ENCODE measurements at regions not wholly inside any gene's neighbourhood (a gene's known extent, or its start where the extent isn't known, plus 50 kb on each side); places are given as distances from the start of the nearest gene placed in this dataset.

DNA sequence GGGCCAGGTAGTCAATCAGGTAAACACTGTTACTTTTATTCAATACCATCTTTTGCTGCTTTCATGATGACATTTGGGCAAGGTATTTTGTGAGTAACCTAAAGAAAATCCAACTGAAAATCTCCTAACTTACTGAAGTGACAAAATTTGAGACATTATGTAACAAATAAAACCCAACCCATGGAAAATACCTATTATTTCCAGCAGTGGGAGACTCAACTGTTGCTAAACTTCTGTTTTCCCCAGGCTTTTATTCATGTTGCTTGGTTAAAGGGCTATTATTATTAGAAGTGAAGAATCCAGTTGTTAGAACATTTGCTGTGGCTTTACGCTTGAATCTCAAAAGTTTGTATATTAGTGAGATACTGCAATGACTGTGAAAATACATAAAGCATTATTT, 215.9 kb downstream of the MDFIC start:
- H3K9ac ChIP-seq (ENCODE audit: low read length): no peak overlapping the region
- H3K27ac ChIP-seq (ENCODE audit: low read length in 2 of 2): no peak overlapping the region
- WGBS (ENCODE audit: insufficient coverage): no CpG with 5 or more reads among the region's 1 CpG
- no peaks in the 10 kb centered on the region for H3K4me1 ChIP-seq (ENCODE audit: control insufficient read depth in 2 of 2, insufficient read depth in 2 of 2, low read length in 2 of 2)
- H4K20me1 ChIP-seq (ENCODE audit: control insufficient read depth, insufficient read depth, low read length, poor library complexity, severe bottlenecking): no peaks in the 10 kb centered on the region
- Mint-ChIP-seq H3K4me1 (no peaks in the 10 kb centered on the region), H3K9me3 (ENCODE audit: insufficient read depth) (no peaks in the 10 kb centered on the region), H3K27me3 (no peaks in the 10 kb centered on the region), H3K4me3 (no peak overlapping the region), H3K27ac (no peak overlapping the region)
- no peaks in the 10 kb centered on the region for H3K27me3 ChIP-seq (replicated peaks in 1 of 4; ENCODE audit: control extremely low read depth in 1 of 4, control insufficient read depth in 3 of 4, insufficient read depth in 4 of 4, low read length in 3 of 4)
- H3K4me3 ChIP-seq (ENCODE audit: control extremely low read depth in 1 of 5, extremely low read depth in 1 of 5, insufficient read depth in 1 of 5, low read depth in 2 of 5, low read length in 4 of 5): no peak overlapping the region
- H3K79me2 ChIP-seq (ENCODE audit: control insufficient read depth, insufficient read depth, low read length): no peaks in the 10 kb centered on the region
- CTCF ChIA-PET: no interaction called here
- no peak overlapping the region for H3K4me2 ChIP-seq (replicated peaks; ENCODE audit: low read depth, low read length, poor library complexity, severe bottlenecking)
- H3K9me3 ChIP-seq (ENCODE audit: control extremely low read depth in 1 of 3, control insufficient read depth in 2 of 3, insufficient read depth in 1 of 3, low read length in 2 of 3): no peaks in the 10 kb centered on the region
- intact Hi-C loops (cut with micrococcal nuclease): no loop called here
- H2AFZ ChIP-seq (ENCODE audit: insufficient read depth, low read depth, low read length, poor library complexity, severe bottlenecking): no peak overlapping the region
- POLR2A ChIA-PET: no interaction called here
- TF ChIP-seq, protein P1, sequence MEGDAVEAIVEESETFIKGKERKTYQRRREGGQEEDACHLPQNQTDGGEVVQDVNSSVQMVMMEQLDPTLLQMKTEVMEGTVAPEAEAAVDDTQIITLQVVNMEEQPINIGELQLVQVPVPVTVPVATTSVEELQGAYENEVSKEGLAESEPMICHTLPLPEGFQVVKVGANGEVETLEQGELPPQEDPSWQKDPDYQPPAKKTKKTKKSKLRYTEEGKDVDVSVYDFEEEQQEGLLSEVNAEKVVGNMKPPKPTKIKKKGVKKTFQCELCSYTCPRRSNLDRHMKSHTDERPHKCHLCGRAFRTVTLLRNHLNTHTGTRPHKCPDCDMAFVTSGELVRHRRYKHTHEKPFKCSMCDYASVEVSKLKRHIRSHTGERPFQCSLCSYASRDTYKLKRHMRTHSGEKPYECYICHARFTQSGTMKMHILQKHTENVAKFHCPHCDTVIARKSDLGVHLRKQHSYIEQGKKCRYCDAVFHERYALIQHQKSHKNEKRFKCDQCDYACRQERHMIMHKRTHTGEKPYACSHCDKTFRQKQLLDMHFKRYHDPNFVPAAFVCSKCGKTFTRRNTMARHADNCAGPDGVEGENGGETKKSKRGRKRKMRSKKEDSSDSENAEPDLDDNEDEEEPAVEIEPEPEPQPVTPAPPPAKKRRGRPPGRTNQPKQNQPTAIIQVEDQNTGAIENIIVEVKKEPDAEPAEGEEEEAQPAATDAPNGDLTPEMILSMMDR (IDR thresholded peaks at IDR 0.05): no peak
- no peak for TF ChIP-seq EZH2 (IDR thresholded peaks at IDR 0.05; ENCODE audit: borderline replicate concordance, insufficient read depth, low read depth, low read length, poor library complexity, severe bottlenecking)
- DNase-seq (no peak), ATAC-seq (ENCODE audit: low read depth) (no peak)
- H3K36me3 ChIP-seq (replicated peaks in 1 of 2; ENCODE audit: control extremely low read depth in 1 of 2, control insufficient read depth in 1 of 2, extremely low read depth in 1 of 2, insufficient read depth in 2 of 2, low read length in 1 of 2): no peaks in the 10 kb centered on the region

DNA sequence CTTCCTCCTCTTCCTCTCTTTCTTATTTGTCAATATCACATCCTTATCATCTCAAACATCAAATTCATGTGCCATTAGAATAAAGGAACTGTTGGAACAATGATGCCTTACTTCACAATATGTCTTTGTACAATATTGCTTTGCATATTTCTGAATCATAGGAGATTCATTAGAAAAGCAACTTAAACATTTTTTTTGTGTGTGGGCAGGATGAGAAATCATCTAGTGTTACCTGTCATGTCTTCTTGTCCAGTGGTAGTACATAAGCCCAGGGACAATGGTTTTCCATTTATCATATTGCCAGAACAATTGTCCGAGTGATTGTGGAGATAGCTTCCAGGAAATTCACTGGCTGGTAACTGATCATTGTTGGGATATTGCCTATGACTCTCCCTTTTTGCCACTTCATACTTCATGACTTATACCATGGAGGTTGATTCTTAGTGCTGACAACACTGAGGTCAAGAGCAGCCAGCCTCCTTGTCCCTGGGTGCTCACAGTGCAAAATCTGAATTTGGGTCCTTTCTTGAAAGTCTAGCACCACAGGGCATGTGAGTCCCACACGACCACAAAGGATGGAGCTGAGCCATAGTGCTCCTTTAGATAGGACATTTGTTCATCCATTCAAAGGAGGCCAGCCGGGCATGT, 215.0 kb downstream of the MDFIC start:
- ChIA-PET POLR2A (no interaction called here), CTCF (no interaction called here)
- Mint-ChIP-seq H3K4me1 (no peaks in the 10 kb centered on the region), H3K27ac (no peak overlapping the region), H3K27me3 (no peaks in the 10 kb centered on the region), H3K4me3 (no peak overlapping the region), H3K9me3 (ENCODE audit: insufficient read depth) (no peaks in the 10 kb centered on the region)
- Histone ChIP-seq H4K20me1 (ENCODE audit: control insufficient read depth, insufficient read depth, low read length, poor library complexity, severe bottlenecking) (no peaks in the 10 kb centered on the region), H3K4me1 (ENCODE audit: control insufficient read depth in 2 of 2, insufficient read depth in 2 of 2, low read length in 2 of 2) (no peaks in the 10 kb centered on the region), H3K36me3 (replicated peaks in 1 of 2; ENCODE audit: control extremely low read depth in 1 of 2, control insufficient read depth in 1 of 2, extremely low read depth in 1 of 2, insufficient read depth in 2 of 2, low read length in 1 of 2) (no peaks in the 10 kb centered on the region), H3K79me2 (ENCODE audit: control insufficient read depth, insufficient read depth, low read length) (no peaks in the 10 kb centered on the region), H3K9ac (ENCODE audit: low read length) (no peak overlapping the region), H2AFZ (ENCODE audit: insufficient read depth, low read depth, low read length, poor library complexity, severe bottlenecking) (no peak overlapping the region), H3K27me3 (replicated peaks in 1 of 4; ENCODE audit: control extremely low read depth in 1 of 4, control insufficient read depth in 3 of 4, insufficient read depth in 4 of 4, low read length in 3 of 4) (no peaks in the 10 kb centered on the region), H3K27ac (ENCODE audit: low read length in 2 of 2) (no peak overlapping the region), H3K4me2 (replicated peaks; ENCODE audit: low read depth, low read length, poor library complexity, severe bottlenecking) (no peak overlapping the region), H3K9me3 (ENCODE audit: control extremely low read depth in 1 of 3, control insufficient read depth in 2 of 3, insufficient read depth in 1 of 3, low read length in 2 of 3) (no peaks in the 10 kb centered on the region), H3K4me3 (ENCODE audit: control extremely low read depth in 1 of 5, extremely low read depth in 1 of 5, insufficient read depth in 1 of 5, low read depth in 2 of 5, low read length in 4 of 5) (no peak overlapping the region)
- intact Hi-C loops (cut with micrococcal nuclease): no loop called here
- no peak for TF ChIP-seq EZH2 (IDR thresholded peaks at IDR 0.05; ENCODE audit: borderline replicate concordance, insufficient read depth, low read depth, low read length, poor library complexity, severe bottlenecking)
- TF ChIP-seq, protein P1 (IDR thresholded peaks at IDR 0.05): no peak
- WGBS (ENCODE audit: insufficient coverage): 38% methylated on average over 1 of the region's 3 CpGs
- DNase-seq: no peak
- no peak for ATAC-seq (ENCODE audit: low read depth)
